ENCODE measurements at regions not wholly inside any gene's neighbourhood (a gene's known extent, or its start where the extent isn't known, plus 50 kb on each side); places are given as distances from the start of the nearest gene placed in this dataset.

DNA sequence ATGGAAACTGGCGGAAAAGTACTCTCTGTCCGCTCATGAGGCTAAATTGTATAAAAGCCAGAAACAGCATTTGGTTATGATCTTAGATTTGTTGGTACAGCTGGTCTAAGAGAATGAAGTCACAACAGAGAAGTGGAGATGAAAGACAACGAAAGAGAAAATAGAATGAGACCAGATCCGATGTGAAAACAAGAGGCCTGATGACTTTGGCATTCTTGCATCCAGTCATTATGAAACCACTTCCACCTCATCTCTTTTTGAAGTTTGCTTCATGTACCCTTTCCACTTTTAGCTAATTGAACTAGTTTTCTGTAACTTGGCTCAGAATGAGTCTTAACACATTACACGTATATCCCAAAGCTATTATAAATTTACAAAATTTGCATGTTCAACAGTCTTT is 1431.7 kb downstream of the LRRC4C start:
- no peak overlapping the region for H3K27ac ChIP-seq
- ATAC-seq (no peak), DNase-seq (no peak)
- intact Hi-C loops (cut with DNase I): no loop called here
- H3K27me3 ChIP-seq: no peaks in the 10 kb centered on the region
- WGBS, 4 donors: 83 to 88% (median 88%) methylated on average over 5 of the region's 5 CpGs
- peaks cover 0 to 10% (median 0%) of the 10 kb centered on the region in 12 donors for H3K9me3 ChIP-seq
- H3K36me3 ChIP-seq: no peaks in the 10 kb centered on the region
- H3K4me3 ChIP-seq: no peak overlapping the region
- H3K4me1 ChIP-seq: no peaks in the 10 kb centered on the region
- TF ChIP-seq POLR2A (IDR thresholded peaks at IDR 0.05): no peak
- TF ChIP-seq, protein P1, sequence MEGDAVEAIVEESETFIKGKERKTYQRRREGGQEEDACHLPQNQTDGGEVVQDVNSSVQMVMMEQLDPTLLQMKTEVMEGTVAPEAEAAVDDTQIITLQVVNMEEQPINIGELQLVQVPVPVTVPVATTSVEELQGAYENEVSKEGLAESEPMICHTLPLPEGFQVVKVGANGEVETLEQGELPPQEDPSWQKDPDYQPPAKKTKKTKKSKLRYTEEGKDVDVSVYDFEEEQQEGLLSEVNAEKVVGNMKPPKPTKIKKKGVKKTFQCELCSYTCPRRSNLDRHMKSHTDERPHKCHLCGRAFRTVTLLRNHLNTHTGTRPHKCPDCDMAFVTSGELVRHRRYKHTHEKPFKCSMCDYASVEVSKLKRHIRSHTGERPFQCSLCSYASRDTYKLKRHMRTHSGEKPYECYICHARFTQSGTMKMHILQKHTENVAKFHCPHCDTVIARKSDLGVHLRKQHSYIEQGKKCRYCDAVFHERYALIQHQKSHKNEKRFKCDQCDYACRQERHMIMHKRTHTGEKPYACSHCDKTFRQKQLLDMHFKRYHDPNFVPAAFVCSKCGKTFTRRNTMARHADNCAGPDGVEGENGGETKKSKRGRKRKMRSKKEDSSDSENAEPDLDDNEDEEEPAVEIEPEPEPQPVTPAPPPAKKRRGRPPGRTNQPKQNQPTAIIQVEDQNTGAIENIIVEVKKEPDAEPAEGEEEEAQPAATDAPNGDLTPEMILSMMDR (IDR thresholded peaks at IDR 0.05): no peak

- H3K9me3 ChIP-seq: no peaks in the 10 kb centered on the region
- intact Hi-C loops (cut with DNase I): no loop called here
- no peak for ATAC-seq
Observed at GRCh38 chr11:40023724-40024123, 1435.7 kb downstream of the LRRC4C start.

GRCh38 chr11:40010011-40010410 is 1449.4 kb downstream of the LRRC4C start:
- no peak overlapping the region for H3K27ac ChIP-seq
- no peak for ATAC-seq
- intact Hi-C loops (cut with DNase I): no loop called here
- H3K9me3 ChIP-seq: no peaks in the 10 kb centered on the region
- 52 to 64% (median 64%) methylated on average over 3 of the region's 3 CpGs for WGBS, 4 donors
- H3K4me3 ChIP-seq: no peak overlapping the region
- TF ChIP-seq, protein P1 (IDR thresholded peaks at IDR 0.05): no peak
- TF ChIP-seq POLR2A (IDR thresholded peaks at IDR 0.05): no peak
- H3K36me3 ChIP-seq: no peaks in the 10 kb centered on the region
- no peak for DNase-seq
- H3K27me3 ChIP-seq: no peaks in the 10 kb centered on the region
- no peaks in the 10 kb centered on the region for H3K4me1 ChIP-seq

More at GRCh38 chr11:40023724-40024123, 1435.7 kb downstream of the LRRC4C start:
- DNase-seq: no peak
- no peaks in the 10 kb centered on the region for H3K36me3 ChIP-seq
- no peaks in the 10 kb centered on the region for H3K27me3 ChIP-seq
- H3K27ac ChIP-seq: no peak overlapping the region
- TF ChIP-seq, protein P1 (IDR thresholded peaks at IDR 0.05): no peak
- TF ChIP-seq POLR2A (IDR thresholded peaks at IDR 0.05): no peak
- H3K4me1 ChIP-seq: no peaks in the 10 kb centered on the region
- H3K4me3 ChIP-seq: no peak overlapping the region

GRCh38 chr11:39992551-39992950 is 1466.9 kb downstream of the LRRC4C start:
- no peaks in the 10 kb centered on the region for H3K4me1 ChIP-seq
- peaks cover 0 to 5% (median 0%) of the 10 kb centered on the region in 12 donors for H3K9me3 ChIP-seq
- no peak for ATAC-seq
- TF ChIP-seq POLR2A (IDR thresholded peaks at IDR 0.05): no peak
- TF ChIP-seq, protein P1 (IDR thresholded peaks at IDR 0.05): no peak
- no peak for DNase-seq
- WGBS, 4 donors: 58 to 63% (median 61%) methylated on average over 2 of the region's 2 CpGs
- no peak overlapping the region for H3K27ac ChIP-seq
- no peaks in the 10 kb centered on the region for H3K36me3 ChIP-seq
- no peaks in the 10 kb centered on the region for H3K27me3 ChIP-seq
- intact Hi-C loops (cut with DNase I): no loop called here
- no peak overlapping the region for H3K4me3 ChIP-seq
